HCT116 (cell line): ENCODE measurements at regions not wholly inside any gene's neighbourhood (a gene's known extent, or its start where the extent isn't known, plus 50 kb on each side); places are given as distances from the start of the nearest gene placed in this dataset.

Source experiments
- EZH2 ChIP-seq: fragments of 200-600 bp; sonication (generic); IDR thresholded peaks from 2 replicates; pipeline ENCODE4 v1.6.1; 2017; ENCODE audit warnings: antibody characterized with exemption, mixed run types
- FOSL1 ChIP-seq: IDR thresholded peaks from 2 replicates; pipeline ENCODE4 v1.6.1; 2012; ENCODE audit warnings: low read depth
- JUND ChIP-seq: IDR thresholded peaks from 2 replicates; pipeline ENCODE4 v1.6.1; 2012
- ZFX ChIP-seq: fragments of 450-650 bp; IDR thresholded peaks from 2 replicates; pipeline ENCODE4 v1.6.1; 2017
- TF ChIP-seq, protein P1 (sequence below), 3 experiments: fragments of 200-600 bp in 1 of 3; sonication (generic) in 1 of 3; IDR thresholded peaks in 2 of 3; conservative IDR thresholded peaks in 1 of 3; 2 replicates each; pipeline ENCODE4 v1.5.1; 2012 to 2017; ENCODE audit warnings: low read depth in 2 of 3, low read length in 2 of 3, antibody characterized with exemption in 1 of 3, borderline replicate concordance in 1 of 3, control low read depth in 1 of 3, mild to moderate bottlenecking in 1 of 3, mixed read lengths in 1 of 3, mixed run types in 1 of 3, moderate library complexity in 1 of 3; ENCODE audit not compliant: insufficient read depth in 1 of 3
- TF ChIP-seq, protein P2 (sequence below): IDR thresholded peaks from 2 replicates; pipeline ENCODE4 v1.6.1; 2012

DNA sequence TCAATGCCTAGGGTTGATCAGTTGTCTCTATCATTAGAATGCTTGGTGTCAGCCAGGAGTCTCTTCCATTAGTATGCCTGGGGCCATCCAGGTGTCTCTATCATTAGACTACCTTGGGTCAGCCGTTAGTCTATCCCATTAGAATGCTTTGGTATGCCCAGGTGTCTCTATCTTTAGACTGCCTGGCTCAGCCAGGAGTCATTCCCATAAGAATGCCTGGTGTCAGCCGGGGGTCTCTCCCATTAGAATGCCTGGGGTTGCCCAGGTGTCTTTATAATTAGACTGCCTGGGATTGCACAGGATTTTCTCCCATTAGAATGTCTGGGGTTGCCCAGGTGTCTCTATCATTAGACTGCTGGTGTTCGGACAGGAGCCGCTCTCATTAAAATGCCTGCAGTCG lies 1442.9 kb downstream of the UQCRFS1 start:
- TF ChIP-seq ZFX (no peak), EZH2 (no peak), JUND (no peak), FOSL1 (no peak)
- TF ChIP-seq, protein P1, sequence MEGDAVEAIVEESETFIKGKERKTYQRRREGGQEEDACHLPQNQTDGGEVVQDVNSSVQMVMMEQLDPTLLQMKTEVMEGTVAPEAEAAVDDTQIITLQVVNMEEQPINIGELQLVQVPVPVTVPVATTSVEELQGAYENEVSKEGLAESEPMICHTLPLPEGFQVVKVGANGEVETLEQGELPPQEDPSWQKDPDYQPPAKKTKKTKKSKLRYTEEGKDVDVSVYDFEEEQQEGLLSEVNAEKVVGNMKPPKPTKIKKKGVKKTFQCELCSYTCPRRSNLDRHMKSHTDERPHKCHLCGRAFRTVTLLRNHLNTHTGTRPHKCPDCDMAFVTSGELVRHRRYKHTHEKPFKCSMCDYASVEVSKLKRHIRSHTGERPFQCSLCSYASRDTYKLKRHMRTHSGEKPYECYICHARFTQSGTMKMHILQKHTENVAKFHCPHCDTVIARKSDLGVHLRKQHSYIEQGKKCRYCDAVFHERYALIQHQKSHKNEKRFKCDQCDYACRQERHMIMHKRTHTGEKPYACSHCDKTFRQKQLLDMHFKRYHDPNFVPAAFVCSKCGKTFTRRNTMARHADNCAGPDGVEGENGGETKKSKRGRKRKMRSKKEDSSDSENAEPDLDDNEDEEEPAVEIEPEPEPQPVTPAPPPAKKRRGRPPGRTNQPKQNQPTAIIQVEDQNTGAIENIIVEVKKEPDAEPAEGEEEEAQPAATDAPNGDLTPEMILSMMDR (IDR thresholded peaks at IDR 0.05 in 2 of 3, conservative IDR thresholded peaks at IDR 0.05 in 1 of 3; ENCODE audit: borderline replicate concordance in 1 of 3, insufficient read depth in 1 of 3, low read depth in 2 of 3, low read length in 2 of 3) = no peak
- TF ChIP-seq, protein P2, sequence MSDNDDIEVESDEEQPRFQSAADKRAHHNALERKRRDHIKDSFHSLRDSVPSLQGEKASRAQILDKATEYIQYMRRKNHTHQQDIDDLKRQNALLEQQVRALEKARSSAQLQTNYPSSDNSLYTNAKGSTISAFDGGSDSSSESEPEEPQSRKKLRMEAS = no peak
